Suprapubic skin (tissue), 4 donors: ENCODE measurements at regions not wholly inside any gene's neighbourhood (a gene's known extent, or its start where the extent isn't known, plus 50 kb on each side); places are given as distances from the start of the nearest gene placed in this dataset.

ENCODE experiments used
- DNase-seq, 2 donors: peaks; one replicate each; pipeline ENCODE4 v3.0.0-alpha.2; 2019; ENCODE audit warnings: low spot score in 2 of 2
- H3K27ac ChIP-seq: fragments of 200-600 bp; sonication (generic); one replicate; pipeline ENCODE4 v1.5.1; 2019
- H3K27me3 ChIP-seq: fragments of 200-600 bp; sonication (generic); one replicate; pipeline ENCODE4 v1.5.1; 2019
- H3K36me3 ChIP-seq: fragments of 200-600 bp; sonication (generic); one replicate; pipeline ENCODE4 v1.5.1; 2019
- H3K4me1 ChIP-seq: fragments of 200-600 bp; sonication (generic); one replicate; pipeline ENCODE4 v1.5.1; 2019
- H3K4me3 ChIP-seq: fragments of 200-600 bp; sonication (generic); one replicate; pipeline ENCODE4 v1.5.1; 2019; ENCODE audit warnings: mild to moderate bottlenecking
- H3K9me3 ChIP-seq: fragments of 200-600 bp; sonication (generic); one replicate; pipeline ENCODE4 v1.5.1; 2019
- CTCF ChIP-seq, 2 donors: fragments of 200-600 bp in 1 of 2; fragments of 450-650 bp in 1 of 2; sonication (generic) in 1 of 2; IDR thresholded peaks; one replicate each; pipeline ENCODE4 v1.5.1; 2016 to 2019; ENCODE audit warnings: antibody characterized with exemption in 2 of 2, mild to moderate bottlenecking in 1 of 2, moderate library complexity in 1 of 2
- EP300 ChIP-seq: sonication (generic); formaldehyde crosslinking; IDR thresholded peaks from one replicate; pipeline ENCODE4 v1.6.1; 2017; ENCODE audit warnings: antibody characterized with exemption
- POLR2A ChIP-seq, 2 donors: fragments of 450-650 bp; IDR thresholded peaks; one replicate each; pipeline ENCODE4 v1.6.1; 2017; ENCODE audit warnings: antibody characterized with exemption in 2 of 2, mild to moderate bottlenecking in 2 of 2, moderate library complexity in 2 of 2
- POLR2AphosphoS5 ChIP-seq, 3 donors: sonication (generic); formaldehyde crosslinking; IDR thresholded peaks; one replicate each; pipeline ENCODE4 v1.6.1; 2017; ENCODE audit warnings: antibody characterized with exemption in 3 of 3
- WGBS: methylation state at CpG from one replicate; pipeline ENCODE4 v1.1.5; 2018; 5-methylcytosine and 5-hydroxymethylcytosine counted together

GRCh38 chr1:228876187-228876586 is 140.9 kb downstream of the RHOU start:
- Histone ChIP-seq H3K9me3 (no peaks in the 10 kb centered on the region), H3K27me3 (no peaks in the 10 kb centered on the region), H3K36me3 (no peaks in the 10 kb centered on the region), H3K4me1 (peaks cover 1% of the 10 kb centered on the region), H3K27ac (no peak overlapping the region), H3K4me3 (no peak overlapping the region)
- no peak for TF ChIP-seq EP300
- no peak for TF ChIP-seq POLR2A (IDR thresholded peaks at IDR 0.05)
- no peak for TF ChIP-seq CTCF (IDR thresholded peaks at IDR 0.05)
- TF ChIP-seq POLR2AphosphoS5 (IDR thresholded peaks at IDR 0.05): no peak
- 90% methylated on average over 4 of the region's 4 CpGs for WGBS
- DNase-seq: no peak

- no peak for DNase-seq
- Histone ChIP-seq H3K9me3 (no peaks in the 10 kb centered on the region), H3K4me3 (no peak overlapping the region), H3K36me3 (no peaks in the 10 kb centered on the region), H3K4me1 (no peaks in the 10 kb centered on the region), H3K27ac (no peak overlapping the region), H3K27me3 (no peaks in the 10 kb centered on the region)
- no peak for TF ChIP-seq EP300
- TF ChIP-seq POLR2A (IDR thresholded peaks at IDR 0.05): no peak
- no peak for TF ChIP-seq POLR2AphosphoS5 (IDR thresholded peaks at IDR 0.05)
- no peak for TF ChIP-seq CTCF (IDR thresholded peaks at IDR 0.05)
- 98% methylated on average over 2 of the region's 2 CpGs for WGBS
Observed at GRCh38 chr1:228879164-228879563, 143.9 kb downstream of the RHOU start.

- WGBS: 89% methylated on average over 4 of the region's 4 CpGs
- Histone ChIP-seq H3K4me1 (no peaks in the 10 kb centered on the region), H3K36me3 (no peaks in the 10 kb centered on the region), H3K9me3 (no peaks in the 10 kb centered on the region), H3K27ac (no peak overlapping the region), H3K27me3 (no peaks in the 10 kb centered on the region), H3K4me3 (no peak overlapping the region)
- no peak for DNase-seq
- no peak for TF ChIP-seq POLR2AphosphoS5 (IDR thresholded peaks at IDR 0.05)
- TF ChIP-seq CTCF (IDR thresholded peaks at IDR 0.05): no peak
- no peak for TF ChIP-seq POLR2A (IDR thresholded peaks at IDR 0.05)
- no peak for TF ChIP-seq EP300
Observed at GRCh38 chr1:228882041-228882770, 146.9 kb downstream of the RHOU start.

GRCh38 chr1:228882771-228883450 is 147.6 kb downstream of the RHOU start:
- H3K4me3 ChIP-seq: no peak overlapping the region
- H3K9me3 ChIP-seq: no peaks in the 10 kb centered on the region
- no peak for TF ChIP-seq POLR2A (IDR thresholded peaks at IDR 0.05)
- no peak for TF ChIP-seq CTCF (IDR thresholded peaks at IDR 0.05)
- TF ChIP-seq EP300: no peak
- TF ChIP-seq POLR2AphosphoS5 (IDR thresholded peaks at IDR 0.05): no peak
- DNase-seq: no peak
- no peaks in the 10 kb centered on the region for H3K27me3 ChIP-seq
- H3K4me1 ChIP-seq: no peaks in the 10 kb centered on the region
- no peak overlapping the region for H3K27ac ChIP-seq
- no peaks in the 10 kb centered on the region for H3K36me3 ChIP-seq
- 78% methylated on average over 4 of the region's 4 CpGs for WGBS

GRCh38 chr1:228883535-228883934 is 148.3 kb downstream of the RHOU start:
- H3K27me3 ChIP-seq: no peaks in the 10 kb centered on the region
- 95% methylated on average over 2 of the region's 2 CpGs for WGBS
- no peaks in the 10 kb centered on the region for H3K36me3 ChIP-seq
- TF ChIP-seq POLR2AphosphoS5 (IDR thresholded peaks at IDR 0.05): no peak
- TF ChIP-seq POLR2A (IDR thresholded peaks at IDR 0.05): no peak
- TF ChIP-seq EP300: no peak
- TF ChIP-seq CTCF (IDR thresholded peaks at IDR 0.05): no peak
- no peaks in the 10 kb centered on the region for H3K4me1 ChIP-seq
- no peak for DNase-seq
- no peak overlapping the region for H3K4me3 ChIP-seq
- H3K9me3 ChIP-seq: no peaks in the 10 kb centered on the region
- H3K27ac ChIP-seq: no peak overlapping the region
